HEK293 (cell line): ENCODE measurements at regions not wholly inside any gene's neighbourhood (a gene's known extent, or its start where the extent isn't known, plus 50 kb on each side); places are given as distances from the start of the nearest gene placed in this dataset.
A peak's percentile ranks its signal among the peaks of the same experiment; 100 is the strongest.
"Not testable (repeated sequence)": the region's sequence is repeated elsewhere in the genome, so short reads cannot be mapped to it uniquely, and the experiment has no call there.

Source experiments
- CTCF ChIA-PET: fragments of 350-600 bp; formaldehyde crosslinking; extraction: SDS; loops from one replicate; lab custom pipeline; 2021; ENCODE audit warnings: antibody characterized with exemption; lab: Yijun Ruan, JAX
- POLR2A ChIA-PET: fragments of 300-600 bp; formaldehyde crosslinking; extraction: SDS; loops from one replicate; lab custom pipeline; 2020; ENCODE audit warnings: antibody characterized with exemption, inconsistent platforms; lab: Yijun Ruan, JAX
- H3K27ac ChIP-seq: fragments of 200-500 bp; sonication (Bioruptor generic); 2 replicates; pipeline ENCODE4 v1.5.1; 2014; ENCODE audit warnings: low read depth, low read length, control low read depth, inconsistent platforms; ENCODE audit errors: extremely low read depth
- H3K36me3 ChIP-seq, 2 experiments: fragments of 200-500 bp in 1 of 2; sonication (Bioruptor generic) in 1 of 2; 1 replicate in 1 of 2; 2 replicates in 1 of 2; pipeline ENCODE4 v1.5.1; 2014 to 2017; ENCODE audit warnings: inconsistent platforms in 2 of 2, low read length in 2 of 2; ENCODE audit not compliant: control insufficient read depth in 2 of 2, insufficient read depth in 1 of 2
- H3K4me1 ChIP-seq: fragments of 200-500 bp; sonication (Bioruptor generic); 2 replicates; pipeline ENCODE4 v1.5.1; 2014; ENCODE audit warnings: mild to moderate bottlenecking, low read length, inconsistent platforms; ENCODE audit not compliant: control insufficient read depth, insufficient read depth
- H3K4me3 ChIP-seq: 2 replicates; pipeline ENCODE4 v1.5.1; 2011; ENCODE audit warnings: low read depth, mild to moderate bottlenecking, control low read depth, low read length, moderate library complexity
- H3K9me3 ChIP-seq: fragments of 200-500 bp; sonication (Bioruptor generic); 2 replicates; pipeline ENCODE4 v1.5.1; 2014; ENCODE audit warnings: low read depth, low read length, inconsistent platforms; ENCODE audit not compliant: control insufficient read depth, insufficient read depth
- CTCF ChIP-seq: fragments of 450-650 bp; formaldehyde crosslinking; IDR thresholded peaks from 2 replicates; pipeline ENCODE4 v1.5.1; 2016; ENCODE audit warnings: missing biosample characterization, missing genetic modification characterization
- GLI4 ChIP-seq: fragments of 450-650 bp; formaldehyde crosslinking; IDR thresholded peaks from 2 replicates; pipeline ENCODE4 v1.5.1; 2016; ENCODE audit warnings: missing biosample characterization, missing genetic modification characterization
- MEIS1 ChIP-seq: sonication (generic); formaldehyde crosslinking; IDR thresholded peaks from 2 replicates; pipeline ENCODE4 v1.8.1; 2022; ENCODE audit warnings: missing genetic modification reagents, mild to moderate bottlenecking, borderline replicate concordance
- ZNF155 ChIP-seq: fragments of 450-650 bp; formaldehyde crosslinking; IDR thresholded peaks from 2 replicates; pipeline ENCODE4 v1.5.1; 2016; ENCODE audit warnings: missing biosample characterization, missing genetic modification characterization
- ZNF18 ChIP-seq: fragments of 450-650 bp; formaldehyde crosslinking; IDR thresholded peaks from 2 replicates; pipeline ENCODE4 v1.5.1; 2016; ENCODE audit warnings: missing biosample characterization, missing genetic modification characterization
- ZNF362 ChIP-seq: fragments of 450-650 bp; formaldehyde crosslinking; IDR thresholded peaks from 2 replicates; pipeline ENCODE4 v1.5.1; 2016; ENCODE audit warnings: missing biosample characterization, missing genetic modification characterization
- ZNF391 ChIP-seq: fragments of 450-650 bp; formaldehyde crosslinking; IDR thresholded peaks from 2 replicates; pipeline ENCODE4 v1.5.1; 2016; ENCODE audit warnings: low read depth, missing biosample characterization, missing genetic modification characterization, borderline replicate concordance
- ZNF416 ChIP-seq: fragments of 450-650 bp; formaldehyde crosslinking; IDR thresholded peaks from 2 replicates; pipeline ENCODE4 v1.5.1; 2016; ENCODE audit warnings: missing biosample characterization, missing genetic modification characterization
- ZNF670 ChIP-seq: fragments of 450-650 bp; formaldehyde crosslinking; IDR thresholded peaks from 2 replicates; pipeline ENCODE4 v1.5.1; 2016; ENCODE audit warnings: missing biosample characterization, missing genetic modification characterization, low read depth
- ZSCAN18 ChIP-seq: fragments of 450-650 bp; formaldehyde crosslinking; IDR thresholded peaks from 2 replicates; pipeline ENCODE4 v1.5.1; 2016; ENCODE audit warnings: missing biosample characterization, missing genetic modification characterization
- ZSCAN4 ChIP-seq: fragments of 450-650 bp; formaldehyde crosslinking; IDR thresholded peaks from 2 replicates; pipeline ENCODE4 v1.5.1; 2017; ENCODE audit warnings: missing biosample characterization, missing genetic modification characterization

GRCh38 chr7:16268821-16269768 is 152.2 kb downstream of the CRPPA start:
- CTCF ChIA-PET: interaction anchor here (0.7 to 0.9 kb wide), 4 partner anchors 11 to 295 kb away, joined by 3 to 4 read pairs (median 3); no protein-coding TSS in a partner anchor
- TF ChIP-seq ZNF416 (no peak), ZNF391 (tag by site-specific recombination) (no peak), MEIS1 (peak; percentile 59; the same call in 1 of the 2 replicates)
- no peaks in the 10 kb centered on the region for H3K9me3 ChIP-seq
- H3K4me1 ChIP-seq: no peaks in the 10 kb centered on the region
- no peak overlapping the region for H3K4me3 ChIP-seq
- POLR2A ChIA-PET: interaction anchor here (1.4 kb wide), 1 partner anchor 151 kb away, joined by 8 read pairs; no protein-coding TSS in a partner anchor
- H3K36me3 ChIP-seq: no peaks in the 10 kb centered on the region
- no peak overlapping the region for H3K27ac ChIP-seq

GRCh38 chr7:16267953-16268820 is 153.2 kb downstream of the CRPPA start:
- TF ChIP-seq CTCF (tag by site-specific recombination) (no peak), ZNF155 (tag by site-specific recombination) (no peak)
- Histone ChIP-seq H3K4me1 (no peaks in the 10 kb centered on the region), H3K36me3 (no peaks in the 10 kb centered on the region), H3K9me3 (no peaks in the 10 kb centered on the region), H3K4me3 (no peak overlapping the region), H3K27ac (no peak overlapping the region)
- ChIA-PET CTCF (interaction anchor here (0.7 to 0.8 kb wide), 2 partner anchors 10 to 153 kb away, joined by 3 to 4 read pairs; no protein-coding TSS in a partner anchor), POLR2A (interaction anchor here (1.4 kb wide), 1 partner anchor 152 kb away, joined by 8 read pairs; no protein-coding TSS in a partner anchor)

- POLR2A ChIA-PET: no interaction called here
- no peak for TF ChIP-seq GLI4 (tag by site-specific recombination)
- TF ChIP-seq ZNF362 (tag by site-specific recombination): no peak
- TF ChIP-seq ZSCAN4 (tag by site-specific recombination): no peak
- TF ChIP-seq ZNF670 (tag by site-specific recombination): no peak
- no peak for TF ChIP-seq ZSCAN18
- no peak for TF ChIP-seq ZNF18 (tag by site-specific recombination)
- no peaks in the 10 kb centered on the region for H3K4me1 ChIP-seq
- H3K27ac ChIP-seq: no peak overlapping the region
- CTCF ChIA-PET: no interaction called here
- no peaks in the 10 kb centered on the region for H3K9me3 ChIP-seq
- no peaks in the 10 kb centered on the region for H3K36me3 ChIP-seq
- H3K4me3 ChIP-seq: no peak overlapping the region
Measured at GRCh38 chr7:16266877-16267276, 154.5 kb downstream of the CRPPA start.

GRCh38 chr7:16266470-16266869 is 154.9 kb downstream of the CRPPA start:
- CTCF ChIA-PET: not testable (repeated sequence)

More at GRCh38 chr7:16266470-16266869, 154.9 kb downstream of the CRPPA start:
- H3K4me1 ChIP-seq, H3K36me3 ChIP-seq, H3K4me3 ChIP-seq, H3K27ac ChIP-seq, H3K9me3 ChIP-seq, POLR2A ChIA-PET: not testable (repeated sequence)
